ENCODE measurements at regions not wholly inside any gene's neighbourhood (a gene's known extent, or its start where the extent isn't known, plus 50 kb on each side); places are given as distances from the start of the nearest gene placed in this dataset.
"Not testable (repeated sequence)": the region's sequence is repeated elsewhere in the genome, so short reads cannot be mapped to it uniquely, and the experiment has no call there.

- no peak for DNase-seq (ENCODE audit: low read depth)
Measured at GRCh38 chr4:163077680-163078079, 89.0 kb downstream of the NAF1 start.

- DNase-seq (ENCODE audit: low read depth) = no peak
Measured at GRCh38 chr4:163072222-163072621, 94.5 kb downstream of the NAF1 start.

- DNase-seq (ENCODE audit: low read depth) = no peak
Measured at GRCh38 chr4:163071308-163071707, 95.4 kb downstream of the NAF1 start.

- DNase-seq (ENCODE audit: low read depth) = no peak
Measured at GRCh38 chr4:163070023-163070422, 96.7 kb downstream of the NAF1 start.

- DNase-seq (ENCODE audit: low read depth) = no peak
Measured at GRCh38 chr4:163063891-163064290, 102.8 kb downstream of the NAF1 start.

GRCh38 chr4:163048447-163048846 lies 118.2 kb downstream of the NAF1 start:
- peak; percentile 23 for DNase-seq (ENCODE audit: low read depth)

GRCh38 chr4:163042306-163042705 lies 124.4 kb downstream of the NAF1 start:
- DNase-seq (ENCODE audit: low read depth) = no peak

GRCh38 chr4:163017135-163017534 lies 149.6 kb downstream of the NAF1 start:
- no peak for DNase-seq (ENCODE audit: low read depth)

- DNase-seq (ENCODE audit: low read depth) = no peak
Measured at GRCh38 chr4:163012816-163013215, 153.9 kb downstream of the NAF1 start.

- DNase-seq (ENCODE audit: low read depth) = no peak
Measured at GRCh38 chr4:163003979-163004378, 162.7 kb downstream of the NAF1 start.

- no peak for DNase-seq (ENCODE audit: low read depth)
Measured at GRCh38 chr4:162988530-162988929, 178.2 kb downstream of the NAF1 start.

- no peak for DNase-seq (ENCODE audit: low read depth)
Measured at GRCh38 chr4:162985131-162985530, 181.6 kb downstream of the NAF1 start.

GRCh38 chr4:162984621-162985020 lies 182.1 kb downstream of the NAF1 start:
- no peak for DNase-seq (ENCODE audit: low read depth)

- DNase-seq (ENCODE audit: low read depth) = no peak
Measured at GRCh38 chr4:162981823-162982222, 184.9 kb downstream of the NAF1 start.

GRCh38 chr4:162978398-162978797 lies 188.3 kb downstream of the NAF1 start:
- DNase-seq (ENCODE audit: low read depth) = no peak

- DNase-seq (ENCODE audit: low read depth) = no peak
Measured at GRCh38 chr4:162977788-162978187, 188.9 kb downstream of the NAF1 start.

GRCh38 chr4:162972661-162973330 lies 193.9 kb downstream of the NAF1 start:
- DNase-seq (ENCODE audit: low read depth) = no peak

- DNase-seq (ENCODE audit: low read depth) = no peak
Measured at GRCh38 chr4:162969194-162969593, 197.5 kb downstream of the NAF1 start.

- DNase-seq (ENCODE audit: low read depth) = not testable (repeated sequence)
Measured at GRCh38 chr4:162965978-162966377, 200.7 kb downstream of the NAF1 start.

GRCh38 chr4:162959046-162959445 lies 207.6 kb downstream of the NAF1 start:
- no peak for DNase-seq (ENCODE audit: low read depth)

GRCh38 chr4:162957521-162958143 lies 209.1 kb downstream of the NAF1 start:
- DNase-seq (ENCODE audit: low read depth) = no peak

GRCh38 chr4:162954976-162955375 lies 211.7 kb downstream of the NAF1 start:
- DNase-seq (ENCODE audit: low read depth) = no peak

- peak; percentile 0 for DNase-seq (ENCODE audit: low read depth)
Measured at GRCh38 chr4:162952232-162952631, 214.5 kb downstream of the NAF1 start.

- no peak for DNase-seq (ENCODE audit: low read depth)
Measured at GRCh38 chr4:162945713-162946112, 221.0 kb downstream of the NAF1 start.

Data from amniotic epithelial cell (primary cell).